K562 (cell line): ENCODE measurements at regions not wholly inside any gene's neighbourhood (a gene's known extent, or its start where the extent isn't known, plus 50 kb on each side); places are given as distances from the start of the nearest gene placed in this dataset.
A peak's percentile ranks its signal among the peaks of the same experiment; 100 is the strongest.

ENCODE experiments used
- ATAC-seq: fragments of 200-7000 bp; cut with Tn5 transposase; 3 replicates; pipeline ENCODE4 v1.9.1; 2020; ENCODE audit warnings: moderate library complexity
- BruUV-seq: library from RNA; stranded (reverse); fragments of 400-500 nt; replicated peaks from 2 replicates; lab custom pipeline; 2021; lab: Mats Ljungman, UMichigan
- CTCF ChIA-PET: fragments of 300-600 bp; formaldehyde crosslinking; extraction: SDS; loops from one replicate; lab custom pipeline; 2021; ENCODE audit warnings: low intra/inter-chr PET ratio; lab: Yijun Ruan, JAX
- POLR2A ChIA-PET: fragments of 300-600, 350-650 bp; sonication (Branson Sonifier 250); formaldehyde crosslinking; extraction: SDS; loops from one replicate; lab custom pipeline; 2021; ENCODE audit warnings: antibody characterized with exemption, inconsistent platforms; lab: Yijun Ruan, JAX
- DNase-seq, 4 experiments: peaks; one replicate each; pipeline versions ENCODE4 v3.0.0 to v3.0.0-alpha.2; 2011 to 2018; ENCODE audit warnings: low spot score in 3 of 4, mixed read lengths in 3 of 4; ENCODE audit errors: extremely low read depth in 1 of 4
- FAIRE-seq: peaks from 2 replicates; lab custom pipeline; 2011; peaks lifted over from hg19 to GRCh38; lab: Jason Lieb, UNC
- H2AFZ ChIP-seq: 2 replicates; pipeline ENCODE4 v1.6.0; 2011; ENCODE audit warnings: low read depth, low read length, control low read depth, inconsistent platforms
- H3K27ac ChIP-seq: fragments of 200-600 bp; 3 replicates; pipeline ENCODE4 v1.8.0; 2011; ENCODE audit warnings: low read depth, mild to moderate bottlenecking, control low read depth, inconsistent platforms, low read length, moderate library complexity, mixed read lengths; ENCODE audit errors: extremely low read depth
- H3K27me3 ChIP-seq, 2 experiments: fragments of 300-600 bp in 1 of 2; 2 replicates in 1 of 2; 3 replicates in 1 of 2; pipeline versions ENCODE4 v1.6.0 to v1.8.0; 2011; ENCODE audit warnings: inconsistent platforms in 2 of 2, low read length in 2 of 2, mild to moderate bottlenecking in 1 of 2, mixed read lengths in 1 of 2, moderate library complexity in 1 of 2; ENCODE audit not compliant: control insufficient read depth in 2 of 2, insufficient read depth in 2 of 2
- H3K36me3 ChIP-seq: fragments of 300-600 bp; 3 replicates; pipeline ENCODE4 v1.8.0; 2011; ENCODE audit warnings: mild to moderate bottlenecking, low read length, inconsistent platforms; ENCODE audit not compliant: control insufficient read depth, insufficient read depth
- H3K4me1 ChIP-seq, 2 experiments: fragments of 200-600 bp in 1 of 2; replicated peaks in 1 of 2; 2 replicates in 1 of 2; 3 replicates in 1 of 2; pipeline versions ENCODE4 v1.5.1 to v1.8.0; 2011; ENCODE audit warnings: inconsistent platforms in 2 of 2, low read length in 2 of 2, mild to moderate bottlenecking in 1 of 2, mixed read lengths in 1 of 2, moderate library complexity in 1 of 2; ENCODE audit not compliant: control insufficient read depth in 2 of 2, insufficient read depth in 2 of 2
- H3K4me2 ChIP-seq: 2 replicates; pipeline ENCODE4 v1.6.1; 2011; ENCODE audit warnings: low read length, control low read depth, inconsistent platforms, mixed read lengths; ENCODE audit not compliant: insufficient read depth
- H3K4me3 ChIP-seq: fragments of 200-600 bp; sonication (generic), shearing (Covaris generic); 2 replicates; pipeline ENCODE4 v1.5.1; 2016; ENCODE audit warnings: control low read depth, inconsistent platforms
- H3K79me2 ChIP-seq: fragments of 200-600 bp; 3 replicates; pipeline ENCODE4 v1.8.0; 2011; ENCODE audit warnings: low read length, inconsistent platforms; ENCODE audit not compliant: control insufficient read depth, insufficient read depth
- H3K9ac ChIP-seq, 2 experiments: 2 replicates each; pipeline versions ENCODE4 v1.6.0 to v1.6.1; 2011; ENCODE audit warnings: low read depth in 2 of 2, low read length in 2 of 2, control low read depth in 1 of 2, inconsistent platforms in 1 of 2, mild to moderate bottlenecking in 1 of 2, mixed read lengths in 1 of 2; ENCODE audit not compliant: insufficient read depth in 1 of 2
- H3K9me1 ChIP-seq: one replicate; pipeline ENCODE4 v1.6.0; 2011; ENCODE audit warnings: inconsistent platforms, mild to moderate bottlenecking, low read length, moderate library complexity; ENCODE audit not compliant: control insufficient read depth, insufficient read depth
- H3K9me3 ChIP-seq: replicated peaks from 2 replicates; pipeline ENCODE4 v1.5.1; 2011; ENCODE audit warnings: low read depth, low read length, inconsistent platforms; ENCODE audit not compliant: control insufficient read depth, insufficient read depth
- H4K20me1 ChIP-seq: replicated peaks from 2 replicates; pipeline ENCODE4 v1.6.1; 2011; ENCODE audit warnings: low read length, inconsistent platforms, mixed read lengths; ENCODE audit not compliant: control insufficient read depth, insufficient read depth
- ATF1 ChIP-seq, 2 experiments: fragments of 450-650 bp in 1 of 2; IDR thresholded peaks; 2 replicates each; pipeline ENCODE4 v1.6.1; 2016; ENCODE audit warnings: missing compliant biosample characterization in 1 of 2, missing genetic modification characterization in 1 of 2
- GABPA ChIP-seq: fragments of 200-800 bp; sonication (Bioruptor generic); conservative IDR thresholded peaks from 2 replicates; pipeline ENCODE4 v1.6.1; 2016; ENCODE audit warnings: low read depth, missing genetic modification characterization, missing compliant biosample characterization
- KLF16 ChIP-seq: IDR thresholded peaks from 2 replicates; pipeline ENCODE4 v1.6.1; 2016; ENCODE audit warnings: antibody characterized with exemption
- NFIC ChIP-seq: fragments of 450-650 bp; IDR thresholded peaks from 2 replicates; pipeline ENCODE4 v1.6.1; 2017; ENCODE audit warnings: mild to moderate bottlenecking, inconsistent platforms
- SAFB ChIP-seq: fragments of 200-400 bp; formaldehyde crosslinking; IDR thresholded peaks from 2 replicates; pipeline ENCODE4 v1.6.1; 2017; ENCODE audit warnings: low read depth, low read length, borderline replicate concordance
- WGBS: fragments of 100-300 bp; shearing (Covaris generic); methylation state at CpG from one replicate; pipeline ENCODE4 v1.1.6; 2016; ENCODE audit warnings: low coverage, mixed read lengths; ENCODE audit not compliant: insufficient coverage; ENCODE audit errors: missing lambda C conversion rate; 5-methylcytosine and 5-hydroxymethylcytosine counted together
- in situ Hi-C: fragments of 300-500 bp; cut with MboI; formaldehyde crosslinking; loops from 4 replicates; pipeline ENCODE4 v1.15.0; 2018; ENCODE audit warnings: inconsistent platforms, mixed read lengths
- intact Hi-C: fragments of 100-400 bp; cut with micrococcal nuclease; formaldehyde crosslinking; loops from 2 replicates; pipeline ENCODE4 v1.14.2; 2022
- TF ChIP-seq, protein P1 (sequence below), 3 experiments: fragments of 200-800 bp in 1 of 3; fragments of 250-450 bp in 1 of 3; fragments of 450-650 bp in 1 of 3; sonication (Bioruptor Pico) in 1 of 3; sonication (Bioruptor generic) in 1 of 3; formaldehyde crosslinking in 1 of 3; IDR thresholded peaks; 2 replicates each; pipeline versions ENCODE4 v1.6.1 to v1.8.0; 2016 to 2022; ENCODE audit warnings: mild to moderate bottlenecking in 2 of 3, missing genetic modification characterization in 2 of 3, missing compliant biosample characterization in 1 of 3, moderate library complexity in 1 of 3

DNA sequence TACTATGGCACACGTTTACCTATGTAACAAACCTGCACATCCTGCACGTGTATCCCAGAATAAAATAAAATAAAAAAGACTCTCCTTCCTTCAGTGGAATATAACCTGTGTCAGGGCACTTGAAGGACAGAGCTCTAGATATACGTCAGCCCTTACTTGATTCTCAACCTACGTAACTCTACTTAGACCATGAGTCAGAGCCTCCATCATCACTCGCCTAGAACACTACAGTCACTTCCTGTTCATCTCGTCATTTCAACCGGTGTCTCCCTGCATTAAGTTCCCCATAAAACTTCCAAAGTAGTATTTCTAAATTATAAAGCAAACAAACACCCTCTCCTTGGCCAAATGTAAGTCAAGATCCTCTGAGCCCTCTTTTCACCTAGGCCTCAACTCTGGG is 243.5 kb upstream of the CCNG1 start:
- Histone ChIP-seq H3K9me3 (no peaks in the 10 kb centered on the region), H3K4me3 (no peak overlapping the region), H3K9me1 (no peaks in the 10 kb centered on the region), H3K4me2 (no peak overlapping the region), H4K20me1 (no peaks in the 10 kb centered on the region), H3K4me1 (no peaks in the 10 kb centered on the region), H2AFZ (no peak overlapping the region), H3K36me3 (no peaks in the 10 kb centered on the region), H3K9ac (no peak overlapping the region), H3K27ac (no peak overlapping the region), H3K79me2 (no peaks in the 10 kb centered on the region), H3K27me3 (no peaks in the 10 kb centered on the region)
- in situ Hi-C loops (no loop called here), intact Hi-C loops (no loop called here)
- no TSS peak for BruUV-seq
- DNase-seq = no peak
- no peak for ATAC-seq
- POLR2A ChIA-PET = no interaction called here
- FAIRE-seq = no peak
- CTCF ChIA-PET = no interaction called here
- WGBS = 2% methylated on average over 7 of the region's 7 CpGs
- no peak for TF ChIP-seq SAFB
- TF ChIP-seq, protein P1, sequence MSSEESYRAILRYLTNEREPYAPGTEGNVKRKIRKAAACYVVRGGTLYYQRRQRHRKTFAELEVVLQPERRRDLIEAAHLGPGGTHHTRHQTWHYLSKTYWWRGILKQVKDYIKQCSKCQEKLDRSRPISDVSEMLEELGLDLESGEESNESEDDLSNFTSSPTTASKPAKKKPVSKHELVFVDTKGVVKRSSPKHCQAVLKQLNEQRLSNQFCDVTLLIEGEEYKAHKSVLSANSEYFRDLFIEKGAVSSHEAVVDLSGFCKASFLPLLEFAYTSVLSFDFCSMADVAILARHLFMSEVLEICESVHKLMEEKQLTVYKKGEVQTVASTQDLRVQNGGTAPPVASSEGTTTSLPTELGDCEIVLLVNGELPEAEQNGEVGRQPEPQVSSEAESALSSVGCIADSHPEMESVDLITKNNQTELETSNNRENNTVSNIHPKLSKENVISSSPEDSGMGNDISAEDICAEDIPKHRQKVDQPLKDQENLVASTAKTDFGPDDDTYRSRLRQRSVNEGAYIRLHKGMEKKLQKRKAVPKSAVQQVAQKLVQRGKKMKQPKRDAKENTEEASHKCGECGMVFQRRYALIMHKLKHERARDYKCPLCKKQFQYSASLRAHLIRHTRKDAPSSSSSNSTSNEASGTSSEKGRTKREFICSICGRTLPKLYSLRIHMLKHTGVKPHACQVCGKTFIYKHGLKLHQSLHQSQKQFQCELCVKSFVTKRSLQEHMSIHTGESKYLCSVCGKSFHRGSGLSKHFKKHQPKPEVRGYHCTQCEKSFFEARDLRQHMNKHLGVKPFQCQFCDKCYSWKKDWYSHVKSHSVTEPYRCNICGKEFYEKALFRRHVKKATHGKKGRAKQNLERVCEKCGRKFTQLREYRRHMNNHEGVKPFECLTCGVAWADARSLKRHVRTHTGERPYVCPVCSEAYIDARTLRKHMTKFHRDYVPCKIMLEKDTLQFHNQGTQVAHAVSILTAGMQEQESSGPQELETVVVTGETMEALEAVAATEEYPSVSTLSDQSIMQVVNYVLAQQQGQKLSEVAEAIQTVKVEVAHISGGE (CRISPR knock-in tag; IDR thresholded peaks at IDR 0.05) = peak in 1 of 3 experiments; percentile 49; a peak in 2 of 6 replicates
- TF ChIP-seq NFIC = no peak
- TF ChIP-seq GABPA (tag) = peak; percentile 33; the same call in 1 of the 2 replicates
- no peak for TF ChIP-seq ATF1 (CRISPR knock-in tag; IDR thresholded peaks at IDR 0.05)
- TF ChIP-seq ATF1 (tag; IDR thresholded peaks at IDR 0.05) = peak; percentile 24; the same call in 1 of the 2 replicates
- no peak for TF ChIP-seq KLF16
- TF ChIP-seq, all 486 proteins: peak for 3
